ENCODE measurements at regions not wholly inside any gene's neighbourhood (a gene's known extent, or its start where the extent isn't known, plus 50 kb on each side); places are given as distances from the start of the nearest gene placed in this dataset.

DNA sequence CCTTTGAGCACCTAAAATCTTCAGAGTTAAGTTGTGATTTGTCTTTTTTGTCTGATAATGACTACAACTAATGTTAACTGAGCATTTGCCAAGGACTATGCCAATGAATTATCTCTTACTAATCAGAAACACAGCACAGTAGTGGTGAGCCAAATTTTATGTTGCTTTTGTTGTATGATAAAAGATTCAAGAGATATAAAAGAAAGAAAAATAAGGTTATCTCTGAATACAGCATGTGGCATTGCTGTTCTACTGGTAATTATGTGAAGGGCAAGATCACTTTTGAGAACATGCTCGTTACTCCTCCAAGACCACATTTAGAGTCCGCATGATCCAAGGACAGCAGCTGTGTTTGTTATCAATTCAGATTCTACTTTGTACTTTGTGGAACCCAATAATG lies 133.4 kb upstream of the MYLIP start:
- intact Hi-C loops (cut with DNase I; ENCODE audit: low total_unique reads): no loop called here
- H3K27me3 ChIP-seq: no peaks in the 10 kb centered on the region
- TF ChIP-seq POLR2A (IDR thresholded peaks at IDR 0.05): no peak
- TF ChIP-seq POLR2AphosphoS5 (IDR thresholded peaks at IDR 0.05): no peak
- TF ChIP-seq, protein P1, sequence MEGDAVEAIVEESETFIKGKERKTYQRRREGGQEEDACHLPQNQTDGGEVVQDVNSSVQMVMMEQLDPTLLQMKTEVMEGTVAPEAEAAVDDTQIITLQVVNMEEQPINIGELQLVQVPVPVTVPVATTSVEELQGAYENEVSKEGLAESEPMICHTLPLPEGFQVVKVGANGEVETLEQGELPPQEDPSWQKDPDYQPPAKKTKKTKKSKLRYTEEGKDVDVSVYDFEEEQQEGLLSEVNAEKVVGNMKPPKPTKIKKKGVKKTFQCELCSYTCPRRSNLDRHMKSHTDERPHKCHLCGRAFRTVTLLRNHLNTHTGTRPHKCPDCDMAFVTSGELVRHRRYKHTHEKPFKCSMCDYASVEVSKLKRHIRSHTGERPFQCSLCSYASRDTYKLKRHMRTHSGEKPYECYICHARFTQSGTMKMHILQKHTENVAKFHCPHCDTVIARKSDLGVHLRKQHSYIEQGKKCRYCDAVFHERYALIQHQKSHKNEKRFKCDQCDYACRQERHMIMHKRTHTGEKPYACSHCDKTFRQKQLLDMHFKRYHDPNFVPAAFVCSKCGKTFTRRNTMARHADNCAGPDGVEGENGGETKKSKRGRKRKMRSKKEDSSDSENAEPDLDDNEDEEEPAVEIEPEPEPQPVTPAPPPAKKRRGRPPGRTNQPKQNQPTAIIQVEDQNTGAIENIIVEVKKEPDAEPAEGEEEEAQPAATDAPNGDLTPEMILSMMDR (IDR thresholded peaks at IDR 0.05): no peak
- no peaks in the 10 kb centered on the region for H3K9me3 ChIP-seq
- no peak overlapping the region for H3K4me3 ChIP-seq
- no peaks in the 10 kb centered on the region for H3K36me3 ChIP-seq
- DNase-seq (ENCODE audit: low spot score in 2 of 2): no peak
- no peaks in the 10 kb centered on the region for H3K4me1 ChIP-seq
- H3K27ac ChIP-seq: peak overlapping the region in 1 of 2 donors; percentile 40

DNA sequence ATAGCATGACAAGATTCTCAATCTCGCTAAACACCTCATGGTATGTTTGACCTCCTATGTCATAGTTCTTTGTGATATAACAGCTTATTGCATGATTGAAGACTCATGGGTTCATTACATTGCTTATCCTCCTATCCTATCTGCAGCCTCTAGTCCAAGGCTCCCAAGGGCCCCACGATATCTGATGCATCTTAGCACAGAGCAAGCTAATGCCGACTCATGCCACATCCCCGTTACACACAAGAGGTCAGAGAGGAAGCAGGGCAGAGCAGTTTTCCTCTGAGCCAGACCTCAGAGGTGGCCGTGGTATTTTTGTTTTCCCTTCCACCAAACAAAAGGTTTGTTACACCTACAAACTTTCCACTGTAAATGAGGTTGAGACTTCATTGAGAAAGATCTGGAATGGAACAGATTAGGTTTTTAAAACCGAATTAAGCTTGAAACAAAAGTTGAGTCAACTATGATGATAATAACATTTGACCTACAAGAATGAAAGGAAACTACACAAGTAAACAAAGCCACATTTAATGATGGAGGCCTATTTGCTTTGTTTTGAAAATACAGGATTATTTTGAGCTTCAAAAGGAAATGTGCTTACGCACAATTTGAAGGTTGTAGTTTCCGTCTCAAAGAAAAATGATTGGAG lies 133.9 kb upstream of the MYLIP start:
- TF ChIP-seq POLR2AphosphoS5 (IDR thresholded peaks at IDR 0.05): no peak
- TF ChIP-seq, protein P1 (IDR thresholded peaks at IDR 0.05): no peak
- TF ChIP-seq POLR2A (IDR thresholded peaks at IDR 0.05): no peak
- no peak for DNase-seq (ENCODE audit: low spot score in 2 of 2)
- H3K27ac ChIP-seq: peak overlapping the region in 1 of 2 donors; percentile 40
- no peak overlapping the region for H3K4me3 ChIP-seq
- intact Hi-C loops (cut with DNase I; ENCODE audit: low total_unique reads): no loop called here
- H3K4me1 ChIP-seq: no peaks in the 10 kb centered on the region
- H3K27me3 ChIP-seq: no peaks in the 10 kb centered on the region
- no peaks in the 10 kb centered on the region for H3K36me3 ChIP-seq
- H3K9me3 ChIP-seq: no peaks in the 10 kb centered on the region

DNA sequence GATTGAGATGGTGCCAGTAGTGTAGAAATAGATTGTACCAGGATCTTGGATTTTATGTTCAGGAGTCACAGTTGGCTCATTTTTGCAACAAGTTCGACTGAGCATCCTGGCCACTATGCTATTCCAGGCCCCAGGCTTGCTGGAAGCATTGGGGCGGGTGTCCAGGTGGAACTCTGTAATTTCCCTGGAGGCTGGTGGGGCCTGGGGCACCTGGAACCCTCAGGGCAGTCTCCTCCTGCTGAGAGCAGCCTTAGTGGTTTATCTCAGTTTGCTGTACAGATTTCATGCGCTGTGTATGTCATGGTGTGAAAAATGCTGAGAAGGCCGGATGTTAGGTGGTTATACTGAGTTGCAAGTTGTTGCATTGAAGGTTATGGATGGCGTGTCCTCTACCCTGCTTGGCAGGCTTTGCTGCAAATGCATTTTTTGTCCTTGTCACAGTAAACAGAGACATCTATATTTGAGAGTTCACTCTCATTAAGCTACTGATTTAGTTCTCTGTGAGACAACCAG lies 135.1 kb upstream of the MYLIP start:
- TF ChIP-seq, protein P1 (IDR thresholded peaks at IDR 0.05): no peak
- TF ChIP-seq POLR2AphosphoS5 (IDR thresholded peaks at IDR 0.05) (no peak), POLR2A (IDR thresholded peaks at IDR 0.05) (no peak)
- H3K27me3 ChIP-seq: no peaks in the 10 kb centered on the region
- no peak overlapping the region for H3K27ac ChIP-seq
- no peaks in the 10 kb centered on the region for H3K4me1 ChIP-seq
- no peaks in the 10 kb centered on the region for H3K9me3 ChIP-seq
- DNase-seq (ENCODE audit: low spot score in 2 of 2): no peak
- intact Hi-C loops (cut with DNase I; ENCODE audit: low total_unique reads): no loop called here
- no peak overlapping the region for H3K4me3 ChIP-seq
- H3K36me3 ChIP-seq: no peaks in the 10 kb centered on the region

DNA sequence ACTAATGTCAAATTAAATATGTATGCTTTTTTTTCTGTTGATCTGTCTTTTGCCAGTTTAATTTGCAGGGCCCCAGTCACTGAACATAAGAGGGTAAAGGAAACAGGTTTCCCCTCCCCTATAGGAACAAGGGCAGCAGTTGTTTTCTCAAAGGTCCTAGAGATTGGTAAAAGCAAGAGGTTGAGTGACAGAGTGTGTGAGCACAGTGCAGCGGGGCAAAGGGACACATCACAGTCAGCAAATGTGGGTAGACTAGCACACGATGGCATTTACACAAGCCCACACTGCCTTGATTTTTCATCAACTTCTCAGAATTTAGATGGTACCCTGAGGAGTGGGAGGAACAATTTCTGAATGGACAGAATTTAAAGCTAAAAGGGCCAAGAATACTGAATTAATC lies 138.7 kb upstream of the MYLIP start:
- Histone ChIP-seq H3K27me3 (no peaks in the 10 kb centered on the region), H3K4me1 (no peaks in the 10 kb centered on the region), H3K4me3 (no peak overlapping the region), H3K27ac (no peak overlapping the region), H3K36me3 (no peaks in the 10 kb centered on the region), H3K9me3 (no peaks in the 10 kb centered on the region)
- no peak for DNase-seq (ENCODE audit: low spot score in 2 of 2)
- intact Hi-C loops (cut with DNase I; ENCODE audit: low total_unique reads): no loop called here
- TF ChIP-seq POLR2AphosphoS5 (IDR thresholded peaks at IDR 0.05) (no peak), POLR2A (IDR thresholded peaks at IDR 0.05) (no peak)
- TF ChIP-seq, protein P1 (IDR thresholded peaks at IDR 0.05): no peak

DNA sequence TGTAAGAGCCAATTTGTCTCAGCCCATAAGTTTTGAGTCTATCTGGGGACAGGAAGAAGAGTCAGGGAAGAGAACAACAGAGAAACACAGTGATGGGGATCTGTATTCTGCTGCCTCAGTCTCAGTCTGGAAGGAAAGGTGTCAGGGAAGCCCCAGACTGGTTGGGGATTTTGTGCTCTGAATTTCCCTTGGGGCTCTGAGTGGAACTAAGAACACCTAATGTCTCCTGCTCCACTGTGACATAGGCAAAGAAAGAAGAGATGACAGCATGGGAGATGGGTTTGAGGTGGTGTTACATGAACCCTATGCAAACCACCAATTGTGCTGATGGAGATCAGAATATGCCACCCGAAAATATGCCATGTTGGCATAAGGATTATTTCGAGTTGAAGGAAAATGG lies 139.5 kb upstream of the MYLIP start:
- Histone ChIP-seq H3K36me3 (no peaks in the 10 kb centered on the region), H3K27me3 (no peaks in the 10 kb centered on the region), H3K4me3 (no peak overlapping the region), H3K9me3 (no peaks in the 10 kb centered on the region), H3K27ac (no peak overlapping the region), H3K4me1 (no peaks in the 10 kb centered on the region)
- TF ChIP-seq, protein P1 (IDR thresholded peaks at IDR 0.05): no peak
- TF ChIP-seq POLR2AphosphoS5 (IDR thresholded peaks at IDR 0.05) (no peak), POLR2A (IDR thresholded peaks at IDR 0.05) (no peak)
- no peak for DNase-seq (ENCODE audit: low spot score in 2 of 2)
- intact Hi-C loops (cut with DNase I; ENCODE audit: low total_unique reads): no loop called here

All from breast epithelium (tissue), 4 donors.